HG02610 (cell line): ENCODE measurements at regions not wholly inside any gene's neighbourhood (a gene's known extent, or its start where the extent isn't known, plus 50 kb on each side); places are given as distances from the start of the nearest gene placed in this dataset.
A peak's percentile ranks its signal among the peaks of the same experiment; 100 is the strongest.

Source experiments
- ATAC-seq: cut with Tn5 transposase; IDR thresholded peaks from one replicate; pipeline ENCODE4 v1.9.1; 2021; ENCODE audit warnings: mild to moderate bottlenecking, moderate library complexity; ENCODE audit not compliant: unreplicated experiment

DNA sequence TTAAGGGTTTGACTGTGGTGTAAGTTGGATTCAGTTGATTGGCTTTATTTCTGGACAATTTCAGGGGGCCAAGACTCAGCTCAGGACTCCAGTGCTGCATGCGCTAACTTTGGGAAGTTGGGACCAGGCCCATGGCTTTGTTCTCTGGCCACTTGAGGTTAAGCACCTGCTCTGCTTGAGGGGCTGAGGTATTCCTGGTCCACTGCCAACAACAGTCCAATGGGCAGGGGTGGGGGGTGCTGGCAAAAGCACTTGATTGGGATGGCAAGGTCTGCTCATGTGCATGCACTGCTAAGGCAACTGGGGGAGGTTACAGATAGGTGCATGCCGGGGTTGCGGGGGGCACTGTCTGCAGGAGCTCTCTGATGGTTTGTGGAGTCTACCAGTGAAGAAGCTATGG lies 52.6 kb upstream of the ASB17 start:
- ATAC-seq, result no peak

GRCh38 chr1:75985827-75986226 lies 53.6 kb upstream of the ASB17 start:
- ATAC-seq, result peak; percentile 88

DNA sequence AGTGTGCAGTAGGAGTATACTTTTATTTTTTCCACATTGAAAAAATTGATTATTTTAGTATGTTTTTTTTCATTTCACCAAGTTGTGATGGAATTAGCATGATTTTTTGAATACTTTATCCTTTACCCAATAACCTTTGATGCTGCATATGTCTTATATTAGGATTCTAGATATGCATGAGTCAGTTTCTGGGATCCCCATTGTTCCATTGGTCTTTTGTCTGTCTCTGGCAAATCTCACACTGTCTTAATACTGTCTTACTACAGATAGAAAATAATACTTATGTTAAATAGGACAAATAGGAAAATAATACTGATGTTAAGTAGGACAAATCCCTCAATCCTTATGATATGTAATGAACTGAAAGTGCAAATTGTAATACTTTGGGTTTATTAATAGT lies 54.3 kb upstream of the ASB17 start:
- ATAC-seq, result no peak

DNA sequence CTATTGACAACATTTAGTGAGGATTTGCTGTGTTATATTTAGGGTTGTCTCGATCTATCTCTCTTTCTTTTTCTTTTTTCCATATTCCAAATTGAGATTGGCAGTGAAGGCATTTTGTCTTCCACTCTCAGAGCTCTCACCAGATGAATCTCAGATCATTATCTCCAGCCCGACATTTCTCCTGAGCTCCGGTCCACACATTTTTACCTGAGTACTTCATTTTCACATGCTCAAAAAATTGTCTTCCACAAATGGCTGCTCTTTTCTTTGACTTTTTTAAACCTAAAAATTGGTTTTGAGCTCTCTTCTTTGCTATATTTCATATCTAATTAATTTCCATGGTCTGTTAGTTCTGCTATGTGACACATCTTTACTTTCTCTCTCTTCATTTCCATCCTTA lies 56.9 kb upstream of the ASB17 start:
- no peak for ATAC-seq

DNA sequence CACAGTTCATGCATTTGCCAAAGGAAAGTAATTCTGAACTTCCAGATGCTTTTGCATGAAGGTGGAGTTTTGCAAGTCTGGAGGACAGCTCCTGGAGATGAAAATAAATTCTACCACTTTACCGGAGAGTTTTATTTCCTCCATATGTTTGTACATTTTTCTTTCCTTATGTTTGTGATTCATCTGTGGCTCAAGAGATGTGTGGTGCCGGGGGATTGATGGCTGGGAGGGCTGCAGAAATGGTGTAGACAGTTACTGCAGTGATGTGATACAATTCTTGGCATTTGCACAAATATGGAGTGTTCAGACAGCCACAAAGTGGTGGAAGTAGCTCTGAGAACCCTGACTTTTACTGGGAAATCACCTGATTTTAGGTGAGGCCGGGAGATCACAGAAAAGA lies 58.5 kb upstream of the ASB17 start:
- no peak for ATAC-seq

DNA sequence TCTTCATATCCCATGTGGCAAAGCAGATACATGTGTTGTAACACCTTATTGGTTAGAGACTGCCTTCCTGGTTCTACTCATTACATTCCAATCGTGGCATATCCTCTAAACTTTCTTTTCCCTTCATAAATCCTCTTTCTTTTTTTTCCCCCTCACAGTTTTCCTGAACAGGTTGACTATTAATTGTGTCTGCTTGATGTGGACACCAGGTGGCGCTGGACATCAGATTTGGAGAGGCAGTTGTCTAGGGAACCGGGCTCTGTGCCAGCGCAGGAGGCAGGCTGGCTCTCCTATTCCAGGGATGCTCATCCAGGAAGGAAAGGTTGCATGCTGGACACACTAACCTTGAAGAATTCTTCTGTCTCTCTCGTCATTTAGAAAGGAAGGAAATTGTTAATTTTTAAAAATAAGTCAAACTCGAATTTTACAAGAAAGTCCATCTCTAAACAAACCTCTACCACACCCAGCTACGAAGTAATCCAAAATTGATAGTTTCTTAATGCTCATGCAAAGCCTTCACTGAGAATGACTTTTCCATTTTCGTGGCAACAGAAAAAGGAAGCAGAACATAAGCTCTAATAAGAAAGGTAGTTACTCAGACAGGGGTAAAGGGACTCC lies 59.4 kb upstream of the ASB17 start:
- ATAC-seq, result peak; percentile 69

DNA sequence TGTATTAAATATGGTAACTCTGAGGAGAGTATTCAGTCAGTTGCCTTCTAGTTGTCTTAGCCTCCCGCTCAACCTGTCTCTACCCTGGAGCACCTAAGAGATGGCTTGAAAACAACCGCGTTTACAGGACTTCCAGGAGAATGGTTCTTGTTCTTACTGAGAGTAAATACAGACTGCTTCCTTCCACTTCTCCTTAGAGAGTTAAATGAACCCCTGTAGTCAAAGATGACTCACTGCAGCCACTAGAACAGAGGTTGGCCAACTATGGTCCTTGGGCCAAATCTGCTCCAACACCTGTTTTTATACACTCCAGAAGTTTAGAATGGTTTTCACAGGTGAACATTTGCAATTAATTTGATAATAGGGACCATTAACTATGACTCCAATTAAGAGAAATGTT lies 60.1 kb upstream of the ASB17 start:
- peak; percentile 37 for ATAC-seq

DNA sequence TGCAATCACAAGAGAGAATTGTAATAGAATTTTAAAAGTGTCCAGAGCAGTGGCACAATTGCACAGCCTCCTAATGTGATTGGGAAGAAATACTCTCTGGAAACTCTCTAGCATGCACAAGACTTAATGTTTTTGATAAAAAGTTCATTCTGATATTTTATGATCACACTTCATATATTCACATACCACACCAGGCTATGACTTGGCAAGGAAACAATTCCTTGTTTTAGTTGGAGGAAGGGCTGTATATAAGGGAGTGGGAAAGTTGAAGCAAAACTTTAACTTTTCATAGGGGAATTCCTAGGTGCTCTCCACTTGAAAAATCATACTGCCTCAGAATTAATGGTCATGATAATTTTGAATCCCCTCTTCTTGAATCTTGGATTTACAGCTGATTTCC lies 61.5 kb upstream of the ASB17 start:
- no peak for ATAC-seq

- ATAC-seq, result no peak
These were observed 64.0 kb upstream of the ASB17 start for GRCh38 chr1:75996196-75996595.

GRCh38 chr1:75999034-75999433 lies 66.8 kb upstream of the ASB17 start:
- ATAC-seq, result no peak

DNA sequence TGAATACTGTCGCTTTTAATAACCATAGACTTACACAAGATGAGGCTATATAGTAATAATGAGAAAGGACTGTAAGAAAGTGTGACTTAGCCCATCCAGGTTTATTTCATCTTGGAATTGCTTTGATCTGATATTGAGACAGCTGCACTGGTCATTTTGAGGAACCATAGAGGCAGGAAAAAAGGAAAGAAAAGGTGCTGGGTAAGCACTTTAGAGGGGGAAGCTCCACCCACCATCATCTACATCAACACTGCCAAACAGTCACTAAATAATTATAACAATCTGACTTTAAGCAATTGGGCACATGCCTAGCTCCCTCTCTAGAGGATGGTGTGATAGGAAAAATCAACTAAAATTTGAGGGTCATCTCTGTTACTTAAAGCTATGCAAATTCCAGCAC lies 70.6 kb upstream of the ST6GALNAC3 start:
- no peak for ATAC-seq

- ATAC-seq, result no peak
These were observed 68.8 kb upstream of the ST6GALNAC3 start for GRCh38 chr1:76005765-76006164.

- no peak for ATAC-seq
These were observed 68.3 kb upstream of the ST6GALNAC3 start for GRCh38 chr1:76006234-76006633.

GRCh38 chr1:76010802-76011201 lies 63.7 kb upstream of the ST6GALNAC3 start:
- ATAC-seq, result no peak

DNA sequence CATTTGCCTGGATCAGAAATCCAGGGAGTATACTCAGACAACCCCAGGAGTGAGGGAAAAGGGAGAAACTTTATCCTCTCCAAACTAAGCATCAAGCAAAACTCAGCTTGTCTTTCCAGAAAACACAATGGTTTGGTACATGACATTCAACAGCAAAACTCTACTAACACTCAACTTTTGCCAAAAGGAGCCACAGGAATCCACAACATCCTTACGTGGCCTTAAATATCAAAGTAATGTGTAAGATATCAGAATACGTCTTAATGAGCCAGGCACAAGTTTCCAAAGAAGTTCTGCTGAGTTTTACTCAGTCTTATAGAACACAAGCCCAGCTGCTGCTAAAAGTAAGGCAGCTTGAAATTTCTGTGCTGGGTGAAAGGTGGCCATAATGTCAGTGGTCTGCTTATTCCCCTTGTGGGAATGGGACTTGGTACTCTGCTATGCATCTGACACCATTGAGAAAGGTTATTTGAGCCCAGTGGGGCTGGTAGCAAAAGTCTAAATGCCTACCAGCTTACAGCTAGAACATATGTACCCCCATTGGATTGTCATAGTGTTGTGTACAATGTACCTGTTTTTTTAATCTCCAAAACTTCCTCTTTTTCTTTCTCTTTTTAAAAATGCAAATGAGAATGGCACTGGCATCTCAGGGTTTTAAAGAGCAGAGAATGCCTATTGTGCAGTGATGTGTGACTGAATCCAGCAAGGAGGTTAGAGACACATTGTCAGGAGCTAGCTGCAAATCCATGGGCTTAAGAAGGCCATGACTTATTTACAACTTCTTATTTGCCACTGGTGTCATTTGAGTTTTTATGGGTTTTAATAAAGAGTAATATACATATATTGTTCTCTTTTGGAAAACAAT lies 62.0 kb upstream of the ST6GALNAC3 start:
- ATAC-seq, result no peak

GRCh38 chr1:76013206-76013581 lies 61.4 kb upstream of the ST6GALNAC3 start:
- ATAC-seq, result no peak

DNA sequence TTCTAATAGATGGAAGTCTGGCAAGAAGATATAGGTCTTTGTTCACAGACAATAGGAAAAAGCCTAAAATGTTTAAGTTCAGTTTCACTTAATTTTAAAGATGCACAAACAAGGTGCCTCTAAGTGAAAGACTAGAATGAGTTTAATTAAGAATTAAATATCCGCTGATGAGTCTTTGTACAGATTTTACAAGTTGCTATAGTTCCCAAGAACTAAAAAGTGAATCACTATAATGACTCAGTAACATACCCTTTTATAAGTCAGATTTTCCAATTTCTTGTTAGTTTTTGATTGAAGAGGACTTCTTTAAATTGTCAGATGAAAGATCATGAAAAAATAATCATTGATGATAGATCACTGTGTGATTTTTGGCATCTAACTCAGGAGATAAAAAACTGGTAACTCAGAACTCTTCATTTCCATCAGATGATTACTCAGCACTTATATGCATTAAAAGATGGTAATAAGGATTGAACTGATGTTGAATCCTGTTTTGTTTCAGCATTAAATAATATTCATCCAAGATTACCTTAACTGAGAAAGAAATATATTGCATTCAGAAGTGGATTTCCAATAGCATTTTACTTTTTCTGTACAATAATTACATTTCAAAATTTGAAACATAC lies 59.0 kb upstream of the ST6GALNAC3 start:
- no peak for ATAC-seq

- no peak for ATAC-seq
These were observed 56.5 kb upstream of the ST6GALNAC3 start for GRCh38 chr1:76018045-76018444.

- ATAC-seq, result no peak
These were observed 52.7 kb upstream of the ST6GALNAC3 start for GRCh38 chr1:76021846-76022245.

DNA sequence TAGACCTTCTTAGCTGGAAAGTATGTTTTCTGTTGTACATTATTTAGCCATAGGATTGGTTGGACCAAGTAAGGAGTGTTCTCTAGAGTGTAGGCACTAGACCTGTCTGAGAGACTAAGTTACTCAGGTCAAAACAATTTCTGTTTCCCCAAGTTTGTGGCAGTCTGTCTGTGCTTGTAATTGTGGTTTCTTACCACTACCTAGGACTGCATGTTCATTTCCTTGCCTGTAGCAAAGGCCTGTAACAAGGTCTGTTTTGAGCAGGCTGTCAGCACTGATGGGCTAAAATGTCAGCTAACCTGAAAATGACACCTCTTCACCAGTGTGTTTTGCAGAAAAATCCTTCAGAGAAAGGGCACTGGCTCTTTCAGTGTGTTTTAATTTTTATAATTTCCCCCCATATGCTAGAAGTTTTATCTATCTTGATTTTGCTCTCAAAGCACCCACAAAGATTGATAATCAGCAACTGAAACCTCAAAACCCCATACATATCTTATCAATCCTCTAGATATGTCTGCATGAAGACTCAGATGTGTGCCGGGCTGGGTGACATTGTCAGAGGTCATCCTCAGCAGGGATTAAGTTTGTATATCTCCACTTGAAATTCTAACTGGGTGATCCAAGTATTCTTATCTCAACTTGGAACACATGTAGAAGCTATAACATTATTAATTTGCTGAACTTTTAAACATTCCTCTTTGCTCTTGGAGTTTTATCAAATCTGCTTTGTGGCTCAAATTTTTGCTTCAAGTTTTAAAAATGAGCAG lies 50.7 kb upstream of the ST6GALNAC3 start:
- no peak for ATAC-seq
